Amygdala (tissue), 56 donors: ENCODE measurements at regions not wholly inside any gene's neighbourhood (a gene's known extent, or its start where the extent isn't known, plus 50 kb on each side); places are given as distances from the start of the nearest gene placed in this dataset.
"Not testable (repeated sequence)": the region's sequence is repeated elsewhere in the genome, so short reads cannot be mapped to it uniquely, and the experiment has no call there.

ENCODE experiments used
- DNase-seq, 56 donors: peaks; one replicate each; lab custom pipeline; 2025; lab: John Stamatoyannopoulos, UW

DNA sequence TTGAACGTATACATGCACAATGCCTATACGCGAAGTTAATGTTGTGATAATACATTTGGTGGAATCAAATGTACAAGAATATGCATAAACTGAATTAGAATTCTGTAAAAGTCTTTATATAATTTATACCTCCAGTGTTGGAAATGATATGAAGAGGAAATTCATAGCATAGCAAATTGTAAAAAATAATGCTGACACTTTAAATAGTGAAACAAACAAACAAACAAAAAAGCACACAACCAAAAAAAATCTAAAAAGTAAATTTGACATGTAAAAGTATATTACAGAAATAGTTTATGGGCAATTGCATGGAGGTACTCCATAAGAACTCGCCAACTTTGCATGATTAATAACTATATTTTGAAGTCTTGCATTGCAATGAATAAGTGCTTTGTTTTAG, 780.9 kb downstream of the TBC1D32 start:
- no peak for DNase-seq

DNA sequence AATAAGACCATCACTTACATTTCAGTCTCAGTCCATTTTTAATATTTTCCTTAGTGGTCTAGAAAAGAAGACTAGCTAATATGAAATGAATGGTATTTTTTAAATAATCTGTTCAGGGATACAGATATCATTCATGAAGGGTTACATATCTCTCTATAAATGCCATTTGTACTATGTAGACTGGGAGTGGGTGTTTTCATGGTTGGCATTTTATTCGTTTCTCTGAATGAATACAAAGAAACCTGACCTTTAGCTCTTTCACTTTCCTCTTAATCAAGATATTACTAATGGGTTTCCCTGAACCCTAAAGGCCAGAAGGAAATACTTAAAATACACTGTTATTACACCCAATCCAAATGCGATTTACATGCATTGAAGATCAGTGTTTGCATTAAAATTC, 788.9 kb downstream of the TBC1D32 start:
- no peak for DNase-seq

DNA sequence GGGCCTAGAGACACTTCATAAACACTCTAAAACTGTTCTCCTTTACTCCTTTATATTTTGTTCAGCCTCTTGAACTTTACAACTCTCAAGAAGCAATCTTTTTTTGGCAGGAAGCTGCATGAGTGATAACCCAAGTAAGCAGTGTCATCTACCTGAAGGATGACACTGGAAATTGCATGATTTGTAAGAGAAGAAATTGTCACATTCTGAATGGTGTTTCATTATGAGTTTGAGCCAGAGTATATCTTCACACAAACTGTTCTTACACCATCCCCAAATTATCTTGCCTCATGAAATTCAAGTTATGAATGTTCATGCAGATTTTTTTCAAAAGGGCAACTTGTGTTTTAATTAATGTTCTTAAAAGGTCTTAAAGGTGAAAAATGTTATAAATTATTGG, 799.3 kb downstream of the TBC1D32 start:
- no peak for DNase-seq

DNA sequence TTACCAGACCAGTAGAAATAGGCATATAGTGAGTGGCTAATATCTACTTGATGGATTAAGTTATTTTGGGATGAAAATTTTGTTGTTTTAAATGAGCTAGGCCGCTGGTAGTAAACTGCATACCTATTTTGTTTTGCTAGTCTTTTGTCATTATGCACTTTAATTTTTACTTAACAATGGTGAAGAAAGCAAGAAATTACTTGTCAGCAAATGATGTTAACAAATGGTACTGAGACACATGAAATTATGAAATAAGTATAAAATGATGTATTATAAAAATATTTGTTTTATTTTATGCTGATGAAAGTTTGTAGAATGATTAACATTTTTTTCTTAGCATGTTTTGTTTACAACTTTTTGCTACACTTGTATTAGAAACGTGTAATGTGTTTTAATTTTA, 807.7 kb downstream of the TBC1D32 start:
- no peak for DNase-seq

DNA sequence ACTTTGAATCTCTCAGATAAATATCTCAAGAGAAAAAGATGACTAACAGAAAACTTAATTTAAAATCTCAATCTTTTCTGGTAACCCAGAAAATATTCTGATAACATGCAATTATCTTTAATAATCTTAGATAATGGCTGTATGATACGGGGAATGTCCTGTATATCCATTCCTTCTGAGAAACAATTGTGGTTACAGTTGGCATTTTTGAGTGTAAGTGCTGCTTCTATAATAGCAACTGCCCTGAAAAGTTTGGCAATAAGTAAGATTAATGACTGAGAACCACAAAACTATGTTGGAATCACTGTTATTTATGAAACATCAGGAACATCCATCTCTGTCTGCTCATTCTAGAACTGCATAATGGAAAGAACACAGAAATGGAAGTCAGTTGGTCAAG, 819.7 kb downstream of the TBC1D32 start:
- no peak for DNase-seq

DNA sequence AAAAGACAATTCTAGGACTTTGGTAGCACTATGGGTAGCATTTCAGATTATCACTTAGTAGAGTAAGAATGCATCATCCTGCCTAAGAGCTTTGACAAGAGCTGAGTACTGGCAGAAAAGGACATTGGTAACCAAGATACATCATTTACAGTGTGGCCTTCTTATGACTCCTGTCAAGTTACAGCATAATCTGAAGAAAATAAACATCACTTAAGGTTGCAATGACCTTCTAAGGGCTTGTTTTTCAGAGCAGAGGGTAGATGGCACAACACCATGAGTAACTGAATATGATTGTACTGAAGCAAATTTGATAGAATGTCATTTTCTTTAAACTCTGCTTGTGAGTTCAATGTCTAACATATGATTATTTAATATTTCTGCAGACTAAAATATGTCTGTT, 822.6 kb downstream of the TBC1D32 start:
- DNase-seq = no peak

DNA sequence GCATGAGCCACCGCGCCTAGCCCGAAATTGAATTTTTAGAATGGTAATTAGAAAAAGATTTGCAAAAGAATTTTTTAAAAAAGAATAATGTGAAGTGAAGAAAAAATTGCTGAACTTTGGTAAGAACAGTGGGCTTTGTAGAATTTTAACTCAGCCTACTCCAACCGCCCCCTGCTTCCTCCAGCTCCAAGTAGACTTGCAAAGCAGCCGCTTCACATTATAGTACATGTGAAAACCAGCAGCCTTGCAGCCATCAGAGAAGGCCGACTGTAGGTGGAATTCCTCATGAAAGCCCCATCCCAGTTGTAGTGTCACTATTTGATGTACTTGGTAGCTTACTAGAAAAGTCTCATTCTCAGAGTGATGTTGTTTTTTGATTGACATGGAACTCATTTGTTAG, 835.6 kb downstream of the TBC1D32 start:
- peak in 2 of 56 donors; percentile 1 to 8 for DNase-seq

DNA sequence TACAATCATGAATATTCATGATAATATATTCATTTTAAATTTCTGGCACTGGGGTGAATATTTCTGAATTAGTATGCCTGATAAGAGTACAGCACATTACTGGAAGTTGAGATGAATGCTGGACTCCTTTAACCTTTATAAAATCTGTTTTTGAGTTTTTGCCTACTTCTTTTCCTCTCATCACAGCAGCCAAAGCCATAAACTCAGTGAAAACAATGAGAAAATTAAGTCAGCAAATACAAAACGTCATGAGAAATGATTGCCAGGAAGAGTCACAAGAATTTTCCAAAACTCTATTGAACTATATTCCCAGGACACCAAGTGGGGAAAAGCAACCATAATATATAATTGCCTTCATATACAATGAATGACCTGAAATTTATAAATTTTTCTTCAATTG, 837.6 kb downstream of the TBC1D32 start:
- no peak for DNase-seq

DNA sequence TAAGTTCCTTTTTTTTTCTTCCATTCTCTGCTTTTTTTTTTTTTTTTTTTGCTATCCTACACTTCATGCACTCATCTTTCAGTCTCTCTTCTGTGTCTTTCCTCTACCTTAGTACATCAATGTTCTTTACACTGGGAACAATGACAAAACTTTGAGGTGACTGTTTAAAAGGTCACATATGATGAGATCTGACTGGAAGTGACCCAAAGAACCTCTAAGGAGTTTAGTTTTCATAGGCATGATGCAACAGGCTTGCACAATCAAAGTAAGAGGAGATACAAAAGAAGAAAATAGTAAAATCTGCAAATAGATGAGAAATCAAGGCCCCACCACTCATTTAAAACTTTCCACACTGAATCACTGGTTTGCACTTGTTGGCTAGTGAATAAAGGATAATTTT, 840.8 kb downstream of the TBC1D32 start:
- no peak for DNase-seq

DNA sequence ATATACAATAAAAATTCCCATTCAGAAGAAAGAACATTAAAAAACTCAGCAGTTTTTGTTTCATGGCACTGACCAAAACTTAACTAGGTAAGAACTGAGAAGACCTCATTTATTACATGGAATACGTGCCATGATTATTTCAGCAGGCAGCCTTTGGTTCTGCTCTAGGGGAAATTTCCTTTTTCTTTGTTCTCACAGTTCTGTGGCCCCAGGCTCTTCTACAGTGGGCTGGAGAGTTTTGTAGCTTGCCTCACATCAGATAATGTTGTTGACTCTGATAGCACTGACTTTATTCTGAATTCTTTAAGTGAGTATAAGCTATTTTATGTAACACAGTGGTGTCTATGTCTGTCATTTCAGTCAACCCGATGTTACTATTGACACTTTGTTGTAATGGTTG, 844.3 kb downstream of the TBC1D32 start:
- DNase-seq = no peak

DNA sequence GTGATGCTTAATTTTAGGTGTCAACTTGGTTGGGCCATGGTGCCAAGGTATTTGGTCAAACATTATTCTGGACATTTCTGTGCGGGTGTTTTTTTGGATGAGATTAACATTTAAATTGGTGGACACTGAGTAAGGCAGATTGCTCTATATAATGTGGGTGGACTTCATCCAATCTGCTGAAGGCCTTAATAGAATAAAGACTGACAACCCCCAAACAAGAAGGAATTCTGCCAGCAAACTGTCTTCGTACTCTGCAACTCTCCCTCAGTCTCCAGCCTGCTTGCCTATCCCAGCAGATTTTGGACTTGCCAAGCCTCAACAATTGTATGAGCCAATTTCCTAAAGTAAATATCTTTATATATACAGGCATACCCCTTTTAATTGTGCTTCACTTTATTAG, 850.1 kb downstream of the TBC1D32 start:
- DNase-seq = no peak

DNA sequence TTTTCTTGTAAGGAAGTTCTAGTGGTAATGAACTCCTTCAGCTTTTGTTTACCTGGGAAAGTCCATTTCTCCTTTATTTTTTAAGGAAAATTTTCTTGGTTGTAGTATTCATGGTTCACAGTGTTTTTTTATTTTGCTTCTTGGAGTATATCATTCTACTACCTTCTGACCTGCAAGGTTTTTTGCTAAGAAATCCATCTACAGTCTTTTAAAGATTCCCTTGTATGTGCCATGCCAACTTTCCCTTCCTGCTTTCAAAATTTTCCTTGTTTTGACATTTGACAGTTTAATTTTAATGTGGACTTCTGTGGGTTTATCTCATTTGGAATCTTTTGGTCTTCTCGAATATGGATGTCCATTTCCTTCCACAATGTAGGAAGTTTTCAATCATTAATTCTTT, 855.6 kb downstream of the TBC1D32 start:
- no peak for DNase-seq

DNA sequence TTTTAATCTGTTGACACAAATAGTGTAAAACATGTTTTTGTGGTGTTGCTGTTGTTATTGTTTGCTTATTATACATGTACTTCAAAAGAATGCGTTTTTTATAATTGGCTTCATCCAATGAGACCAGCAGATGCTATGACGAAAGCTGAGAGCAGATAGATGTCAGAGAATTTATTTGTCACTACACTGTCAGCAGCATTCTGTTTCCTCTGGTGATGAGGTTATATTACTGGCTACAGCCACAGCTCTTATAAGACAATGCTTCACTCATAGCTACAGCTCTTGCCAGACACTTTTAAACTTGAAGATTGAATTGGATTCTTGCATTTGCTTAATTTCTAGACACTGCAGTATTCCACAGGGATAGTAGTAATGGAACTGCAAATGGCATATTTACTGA, 860.5 kb downstream of the TBC1D32 start:
- DNase-seq = no peak

DNA sequence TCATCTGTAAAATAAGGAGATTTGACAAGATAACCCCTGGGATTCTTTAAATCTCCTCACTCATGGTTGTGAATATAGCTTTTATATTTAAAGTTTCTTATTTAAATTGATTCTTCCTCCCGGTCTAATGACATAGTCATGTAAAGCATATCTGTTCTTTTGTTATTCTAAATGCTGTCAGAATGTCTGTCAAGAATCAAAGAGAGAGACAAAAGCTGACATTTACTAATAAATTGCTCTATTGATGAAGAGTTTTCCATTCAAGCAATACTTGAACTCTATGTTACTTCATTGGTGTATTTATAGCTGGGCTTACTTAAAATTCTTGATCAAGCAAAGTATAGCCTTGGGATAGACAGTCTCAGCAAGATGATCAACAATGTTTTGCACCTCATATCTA, 865.8 kb downstream of the TBC1D32 start:
- no peak for DNase-seq

DNA sequence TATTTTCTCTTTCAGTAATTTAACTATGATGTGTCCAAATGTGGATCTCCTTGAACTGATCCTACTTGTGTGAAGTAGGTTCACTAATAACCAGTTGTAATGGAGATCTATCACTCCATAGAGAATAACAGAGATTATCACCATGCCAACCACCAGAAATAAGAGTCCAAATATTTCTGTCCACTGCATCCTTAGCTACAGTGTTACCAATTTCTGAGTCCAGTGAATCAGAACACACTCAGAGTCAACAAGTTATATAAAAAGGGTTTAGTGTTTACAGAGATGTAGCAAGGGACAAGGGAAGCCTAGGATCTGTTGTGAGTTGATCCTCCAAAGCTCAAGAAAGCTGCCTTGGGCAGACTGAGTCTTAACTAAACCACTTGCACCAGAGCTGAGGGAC, 882.8 kb downstream of the TBC1D32 start:
- no peak for DNase-seq

DNA sequence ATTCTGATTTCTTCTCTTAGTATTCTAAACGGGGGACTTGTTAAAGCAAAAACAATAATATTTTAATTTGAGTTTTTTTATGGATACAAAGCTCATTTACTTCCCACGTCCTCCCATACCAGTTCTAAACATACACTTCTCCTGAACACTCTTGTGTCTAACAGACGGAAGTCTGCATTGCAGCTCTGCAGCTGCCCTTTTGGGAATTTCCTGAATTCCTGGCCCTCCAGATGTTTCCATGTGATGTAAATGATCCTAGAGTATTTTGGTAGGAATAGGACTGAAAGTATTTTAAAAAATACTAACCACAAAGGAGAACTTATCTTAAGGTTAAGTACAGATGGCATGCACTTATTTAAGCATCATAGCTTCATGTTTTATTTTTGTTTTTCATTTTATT, 886.7 kb downstream of the TBC1D32 start:
- no peak for DNase-seq

DNA sequence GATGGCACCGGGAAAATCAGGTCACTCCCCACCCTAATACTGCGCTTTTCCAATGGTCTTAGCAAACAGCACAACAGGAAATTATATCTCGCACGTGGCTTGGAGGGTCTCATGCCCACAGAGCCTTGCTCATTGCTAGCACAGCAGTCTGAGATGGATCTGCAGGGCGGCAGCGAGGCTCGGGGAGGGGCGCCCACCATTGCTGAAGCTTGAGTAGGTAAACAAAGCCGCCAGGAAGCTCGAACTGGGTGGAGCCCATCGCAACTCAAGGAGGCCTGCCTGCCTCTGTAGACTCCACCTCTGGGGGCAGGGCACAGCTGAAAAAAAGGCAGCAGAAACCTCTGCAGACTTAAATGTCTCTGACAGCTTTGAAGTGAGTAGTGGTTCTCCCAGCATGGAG, 901.4 kb downstream of the TBC1D32 start:
- not testable (repeated sequence) for DNase-seq

DNA sequence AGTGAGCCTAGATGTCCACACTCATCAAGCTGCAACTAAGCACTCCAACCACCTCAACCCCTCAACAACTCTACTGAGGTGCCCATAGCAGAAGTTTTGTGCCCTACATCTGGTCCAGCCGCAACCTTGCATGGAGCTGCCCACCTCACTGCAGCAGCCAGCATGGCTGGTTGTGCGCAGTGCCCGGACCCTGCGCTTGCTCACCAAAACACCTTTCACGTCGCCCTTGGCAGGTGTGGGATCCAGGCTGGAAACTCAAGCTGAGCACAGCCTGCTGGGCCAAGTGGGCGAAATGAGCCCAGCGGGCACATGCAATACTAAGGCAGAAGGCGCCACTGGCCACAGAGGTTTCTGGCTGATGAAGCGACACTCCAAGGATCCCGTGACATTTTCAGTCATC, 902.4 kb downstream of the TBC1D32 start:
- DNase-seq = no peak

DNA sequence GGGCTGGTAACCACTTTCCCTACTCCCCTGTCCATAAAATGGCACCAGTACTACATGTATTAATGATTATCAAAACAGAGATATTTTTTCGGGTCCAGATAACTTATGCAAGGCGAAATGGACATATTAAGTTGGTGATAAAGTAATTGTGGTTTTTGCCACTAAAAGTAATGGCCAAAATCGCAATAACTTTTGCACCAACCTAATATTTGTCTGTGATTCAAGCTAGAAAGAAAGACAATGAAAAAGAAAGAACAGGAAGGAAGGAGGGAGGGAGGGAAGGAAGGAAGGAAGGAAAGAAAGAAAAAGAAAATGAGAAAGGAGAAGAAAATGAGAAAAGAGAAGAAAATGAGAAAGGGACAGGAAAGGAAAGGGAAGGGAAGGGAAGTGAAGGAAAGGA, 922.9 kb downstream of the TBC1D32 start:
- no peak for DNase-seq

DNA sequence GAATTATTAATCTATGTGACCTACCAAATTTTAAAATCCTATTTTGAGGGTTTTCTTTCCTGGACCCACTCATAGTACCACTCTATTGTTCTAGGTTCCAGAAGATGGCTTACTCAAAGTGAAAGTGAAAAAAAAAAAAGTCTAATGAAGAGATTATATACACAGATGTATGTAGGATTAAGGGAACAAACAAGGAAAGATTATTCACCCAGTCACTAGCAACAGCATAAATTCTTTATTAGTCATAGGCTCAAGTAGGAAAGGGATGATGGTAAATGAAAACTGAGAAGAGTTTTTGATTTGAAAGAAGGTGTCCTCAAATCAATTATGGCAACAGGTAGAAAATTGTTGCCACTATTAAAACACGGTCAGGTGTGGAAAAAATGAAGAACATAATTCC, 923.7 kb downstream of the TBC1D32 start:
- no peak for DNase-seq

DNA sequence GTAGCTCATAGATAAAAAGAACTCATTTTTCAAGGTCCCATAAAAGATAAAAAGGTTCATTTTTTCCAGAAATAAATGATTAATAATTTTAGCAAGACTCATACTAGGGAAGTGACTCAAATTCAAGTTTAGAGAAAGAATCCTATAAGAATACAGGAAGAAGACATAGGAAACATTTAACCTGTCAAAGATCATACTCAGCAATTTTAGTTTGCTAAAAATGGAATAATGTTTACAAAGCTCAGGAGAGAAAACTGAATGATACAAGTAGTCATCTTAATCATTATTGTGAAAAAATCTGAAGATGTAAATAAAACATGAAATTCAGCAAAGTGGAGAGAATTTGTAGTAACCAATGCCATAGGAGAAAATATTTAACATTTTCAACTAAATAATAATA, 926.6 kb downstream of the TBC1D32 start:
- DNase-seq = no peak

DNA sequence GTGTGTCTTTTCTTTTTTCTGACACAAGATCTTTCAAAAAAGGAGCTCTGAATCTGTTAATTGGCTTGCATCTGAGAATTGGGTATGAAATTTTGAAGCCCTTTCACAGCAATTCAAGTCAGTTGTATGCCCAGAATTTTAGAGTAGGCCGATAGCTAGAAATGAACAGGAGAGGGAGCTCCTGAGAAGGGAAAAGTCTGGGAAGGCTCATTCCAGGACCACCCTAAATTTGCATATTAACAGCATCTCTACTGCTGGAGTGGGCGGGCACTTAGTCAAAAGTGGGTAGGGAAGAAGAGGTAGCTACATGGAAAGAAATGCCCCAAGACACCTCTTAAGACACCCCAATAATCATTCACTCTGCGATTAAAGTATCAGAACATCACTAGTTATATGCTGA, 928.3 kb downstream of the TBC1D32 start:
- no peak for DNase-seq

DNA sequence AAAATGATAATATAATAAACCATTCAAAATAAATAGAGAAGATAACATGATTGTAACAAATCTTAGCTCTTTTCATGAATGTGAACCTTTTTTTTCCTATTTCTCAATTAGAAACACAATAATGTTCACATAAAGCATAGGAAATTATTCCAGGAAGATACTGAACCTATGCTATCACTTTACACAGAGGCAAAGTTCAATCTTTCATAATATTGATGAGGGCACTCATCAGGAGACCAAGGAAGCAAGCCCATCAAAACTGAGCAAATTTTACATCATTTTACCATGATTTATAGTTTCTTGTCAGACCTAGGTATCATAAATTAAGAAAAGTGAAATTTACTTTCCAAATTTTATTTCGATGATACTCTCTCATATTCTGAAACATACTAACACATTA, 938.5 kb downstream of the TBC1D32 start:
- DNase-seq = no peak

DNA sequence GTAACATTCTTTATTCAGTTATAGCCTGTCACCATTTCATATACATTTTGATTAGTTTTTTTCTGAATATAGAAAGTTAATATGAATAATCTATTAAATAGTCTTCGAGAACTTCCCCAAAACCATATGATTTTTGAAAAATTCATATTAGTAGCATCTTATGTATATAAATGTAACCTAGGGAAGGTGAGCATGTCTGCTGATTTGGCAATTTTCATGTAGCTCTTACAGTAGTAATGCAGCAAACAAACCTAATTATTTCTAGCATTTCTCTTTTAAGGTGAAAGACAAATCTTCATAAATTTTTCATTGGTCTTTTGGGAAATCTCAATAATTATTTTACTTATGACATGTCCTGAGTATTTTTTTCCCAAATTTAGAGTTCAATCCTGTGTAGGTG, 939.0 kb downstream of the TBC1D32 start:
- no peak for DNase-seq
